Smooth muscle cell (in vitro differentiated cells): ENCODE measurements at regions not wholly inside any gene's neighbourhood (a gene's known extent, or its start where the extent isn't known, plus 50 kb on each side); places are given as distances from the start of the nearest gene placed in this dataset.

Experiments used
- DNase-seq: peaks from one replicate; lab custom pipeline; 2025; ENCODE audit not compliant: unreplicated experiment; lab: John Stamatoyannopoulos, UW
- H2AFZ ChIP-seq: fragments of 200-600 bp; sonication (generic); 2 replicates; pipeline ENCODE4 v1.6.0; 2016; ENCODE audit warnings: antibody characterized with exemption, low read depth, mild to moderate bottlenecking
- H3F3A ChIP-seq: fragments of 200-600 bp; sonication (generic); 2 replicates; pipeline ENCODE4 v1.6.0; 2017; ENCODE audit warnings: antibody characterized with exemption, low read depth
- H3K27ac ChIP-seq: fragments of 200-600 bp; sonication (generic); 2 replicates; pipeline ENCODE4 v1.5.1; 2016; ENCODE audit warnings: low read depth, mild to moderate bottlenecking
- H3K27me3 ChIP-seq: fragments of 200-600 bp; sonication (generic); 2 replicates; pipeline ENCODE4 v1.6.1; 2016; ENCODE audit warnings: low read depth, mild to moderate bottlenecking
- H3K36me3 ChIP-seq: fragments of 200-600 bp; sonication (generic); 2 replicates; pipeline ENCODE4 v1.5.1; 2016; ENCODE audit warnings: low read depth
- H3K4me1 ChIP-seq: fragments of 200-600 bp; sonication (generic); 2 replicates; pipeline ENCODE4 v1.5.1; 2016; ENCODE audit warnings: low read depth
- H3K4me2 ChIP-seq: fragments of 200-600 bp; sonication (generic); 2 replicates; pipeline ENCODE4 v1.6.0; 2016; ENCODE audit warnings: mild to moderate bottlenecking
- H3K4me3 ChIP-seq: fragments of 200-600 bp; sonication (generic); 2 replicates; pipeline ENCODE4 v1.5.1; 2016; ENCODE audit warnings: mild to moderate bottlenecking
- H3K79me2 ChIP-seq: fragments of 200-600 bp; sonication (generic); 2 replicates; pipeline ENCODE4 v1.6.0; 2016; ENCODE audit warnings: low read depth, mild to moderate bottlenecking
- H3K9ac ChIP-seq: fragments of 200-600 bp; sonication (generic); 2 replicates; pipeline ENCODE4 v1.6.0; 2016; ENCODE audit warnings: low read depth
- H3K9me3 ChIP-seq: fragments of 200-600 bp; sonication (generic); replicated peaks from 2 replicates; pipeline ENCODE4 v1.5.1; 2016; ENCODE audit warnings: low read depth
- H4K20me1 ChIP-seq: fragments of 200-600 bp; sonication (generic); 2 replicates; pipeline ENCODE4 v1.6.0; 2016; ENCODE audit warnings: low read depth
- WGBS: methylation state at CpG from one replicate; pipeline ENCODE4 v1.1.7; 2016; ENCODE audit warnings: low lambda C conversion rate; 5-methylcytosine and 5-hydroxymethylcytosine counted together
- TF ChIP-seq, protein P1 (sequence below): fragments of 200-600 bp; sonication (generic); IDR thresholded peaks from 2 replicates; pipeline ENCODE4 v1.5.1; 2017; ENCODE audit warnings: borderline replicate concordance, mild to moderate bottlenecking, antibody characterized with exemption; ENCODE audit not compliant: insufficient read depth, poor library complexity, severe bottlenecking

DNA sequence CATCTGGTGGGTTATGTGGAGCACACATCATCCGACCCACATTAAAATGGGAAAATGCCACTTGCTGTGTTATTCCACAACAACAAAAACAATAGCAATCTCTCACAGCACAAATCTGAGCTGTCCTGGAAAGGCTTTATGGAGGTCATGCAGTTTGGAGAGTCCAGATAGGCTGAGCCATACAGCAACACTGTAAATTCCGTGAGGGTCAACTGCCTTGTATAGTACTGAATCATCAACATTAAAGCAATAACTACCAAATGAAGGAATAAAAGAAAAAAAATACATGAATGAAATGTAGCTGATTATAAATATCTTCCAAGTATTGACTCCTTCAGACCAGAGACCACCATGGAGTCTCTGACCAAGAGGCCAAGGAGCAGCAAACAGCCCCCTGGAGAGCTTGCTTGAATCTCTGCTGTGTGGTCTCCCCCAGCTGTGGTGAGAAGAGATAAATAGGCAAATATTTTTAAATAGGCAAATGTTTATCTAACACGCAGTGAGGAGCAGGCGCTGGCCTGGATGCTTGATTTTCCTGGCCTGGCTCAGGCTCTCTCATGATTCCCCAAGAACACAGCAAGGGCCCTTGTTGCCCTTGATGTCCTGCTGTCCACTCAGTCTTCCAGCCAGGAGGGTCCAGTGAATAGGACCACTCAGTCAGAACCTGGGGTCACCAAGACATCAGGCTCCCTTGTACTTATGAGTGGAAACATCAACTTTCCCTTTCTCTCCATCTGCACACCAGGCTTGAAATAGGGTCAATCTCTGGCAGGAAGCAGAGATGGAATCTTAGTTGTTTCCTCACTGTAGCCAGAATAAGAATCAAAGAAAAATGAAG is 1021.3 kb downstream of the XPNPEP1 start:
- Histone ChIP-seq H3K36me3 (no peaks in the 10 kb centered on the region), H3K79me2 (no peaks in the 10 kb centered on the region), H3K9ac (no peak overlapping the region), H3K27me3 (no peaks in the 10 kb centered on the region), H4K20me1 (no peaks in the 10 kb centered on the region), H3K27ac (no peak overlapping the region), H3F3A (no peaks in the 10 kb centered on the region), H3K4me2 (no peak overlapping the region), H2AFZ (no peak overlapping the region), H3K4me3 (no peak overlapping the region), H3K4me1 (no peaks in the 10 kb centered on the region), H3K9me3 (no peaks in the 10 kb centered on the region)
- WGBS = 81% methylated on average over 4 of the region's 4 CpGs
- TF ChIP-seq, protein P1, sequence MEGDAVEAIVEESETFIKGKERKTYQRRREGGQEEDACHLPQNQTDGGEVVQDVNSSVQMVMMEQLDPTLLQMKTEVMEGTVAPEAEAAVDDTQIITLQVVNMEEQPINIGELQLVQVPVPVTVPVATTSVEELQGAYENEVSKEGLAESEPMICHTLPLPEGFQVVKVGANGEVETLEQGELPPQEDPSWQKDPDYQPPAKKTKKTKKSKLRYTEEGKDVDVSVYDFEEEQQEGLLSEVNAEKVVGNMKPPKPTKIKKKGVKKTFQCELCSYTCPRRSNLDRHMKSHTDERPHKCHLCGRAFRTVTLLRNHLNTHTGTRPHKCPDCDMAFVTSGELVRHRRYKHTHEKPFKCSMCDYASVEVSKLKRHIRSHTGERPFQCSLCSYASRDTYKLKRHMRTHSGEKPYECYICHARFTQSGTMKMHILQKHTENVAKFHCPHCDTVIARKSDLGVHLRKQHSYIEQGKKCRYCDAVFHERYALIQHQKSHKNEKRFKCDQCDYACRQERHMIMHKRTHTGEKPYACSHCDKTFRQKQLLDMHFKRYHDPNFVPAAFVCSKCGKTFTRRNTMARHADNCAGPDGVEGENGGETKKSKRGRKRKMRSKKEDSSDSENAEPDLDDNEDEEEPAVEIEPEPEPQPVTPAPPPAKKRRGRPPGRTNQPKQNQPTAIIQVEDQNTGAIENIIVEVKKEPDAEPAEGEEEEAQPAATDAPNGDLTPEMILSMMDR = no peak
- no peak for DNase-seq

DNA sequence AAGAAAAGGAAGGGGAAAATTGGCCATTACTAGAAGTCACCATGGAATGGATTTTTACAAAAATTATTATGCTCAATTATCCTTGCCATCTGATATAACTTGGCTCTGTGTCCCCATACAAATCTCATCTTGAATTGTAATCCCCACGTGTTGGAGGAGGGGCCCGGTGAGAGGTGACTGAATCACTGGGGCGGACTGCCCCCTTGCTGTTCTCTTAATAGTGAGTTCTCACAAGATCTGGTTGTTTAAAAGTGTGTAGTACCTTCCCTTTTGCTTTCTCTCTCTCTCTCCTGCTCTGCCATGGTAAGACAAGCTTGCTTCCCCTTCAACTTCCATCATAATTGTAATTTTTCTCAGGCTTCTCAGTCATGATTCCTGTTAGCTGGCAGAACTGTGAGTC is 1023.6 kb downstream of the XPNPEP1 start:
- WGBS = 47% methylated on average over 3 of the region's 3 CpGs
- H3K36me3 ChIP-seq = no peaks in the 10 kb centered on the region
- TF ChIP-seq, protein P1 = no peak

DNA sequence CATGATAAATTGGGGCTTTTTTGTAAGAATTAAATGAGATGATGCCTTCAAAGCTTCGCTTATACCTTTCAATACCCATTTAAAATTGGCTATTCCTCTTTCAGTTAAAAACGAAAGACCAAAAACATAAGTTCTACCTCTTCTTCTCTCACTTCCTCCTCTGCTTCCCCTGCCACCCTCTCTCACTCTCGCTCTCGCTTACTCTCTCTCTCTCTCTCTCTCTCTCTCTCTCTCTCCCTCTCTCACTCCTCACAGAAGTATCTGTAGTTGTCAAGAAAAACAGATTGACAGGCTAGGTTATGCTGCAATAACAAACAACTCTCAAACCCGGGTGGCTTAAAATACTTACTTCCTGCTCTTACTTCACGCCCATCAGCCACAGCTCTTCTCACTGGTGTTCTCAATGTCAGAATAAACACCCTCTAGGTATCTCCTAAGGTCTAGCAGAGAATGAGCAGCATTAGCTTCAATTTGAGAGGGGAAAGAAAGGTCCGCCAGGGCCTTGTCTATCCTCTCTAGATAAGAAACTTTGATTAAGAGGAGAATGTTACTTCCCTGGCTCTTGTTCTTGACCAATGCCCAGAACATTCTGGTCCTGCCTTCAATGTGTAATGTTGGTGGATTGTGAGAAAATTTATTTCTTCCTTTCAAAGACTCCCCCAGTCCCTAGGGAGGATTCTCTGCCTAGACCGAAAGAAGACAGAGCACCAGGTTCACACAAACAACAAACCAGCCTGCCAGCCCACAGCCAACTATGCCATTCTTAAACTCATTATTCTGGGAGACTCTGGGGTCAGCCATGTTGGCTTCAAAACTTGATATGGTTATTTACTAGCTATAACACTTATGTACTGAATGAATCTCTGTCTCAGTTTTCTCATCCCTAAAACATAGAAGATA is 1028.7 kb downstream of the XPNPEP1 start:
- Histone ChIP-seq H2AFZ (no peak overlapping the region), H3K36me3 (no peaks in the 10 kb centered on the region)
- WGBS = 89% methylated on average over 8 of the region's 8 CpGs

More for the DNA sequence above, 1023.6 kb downstream of the XPNPEP1 start:
- no peak for DNase-seq
- no peaks in the 10 kb centered on the region for H3K9me3 ChIP-seq
- H3K9ac ChIP-seq = no peak overlapping the region
- no peaks in the 10 kb centered on the region for H3K79me2 ChIP-seq
- H3K4me2 ChIP-seq = no peak overlapping the region
- H4K20me1 ChIP-seq = no peaks in the 10 kb centered on the region
- H3F3A ChIP-seq = no peaks in the 10 kb centered on the region
- no peak overlapping the region for H3K4me3 ChIP-seq
- H3K27ac ChIP-seq = no peak overlapping the region
- no peaks in the 10 kb centered on the region for H3K27me3 ChIP-seq
- no peak overlapping the region for H2AFZ ChIP-seq
- no peaks in the 10 kb centered on the region for H3K4me1 ChIP-seq

More for the DNA sequence above, 1028.7 kb downstream of the XPNPEP1 start:
- H3K9ac ChIP-seq = no peak overlapping the region
- H3K4me2 ChIP-seq = no peak overlapping the region
- H3F3A ChIP-seq = no peaks in the 10 kb centered on the region
- no peaks in the 10 kb centered on the region for H3K9me3 ChIP-seq
- H3K79me2 ChIP-seq = no peaks in the 10 kb centered on the region
- H3K27ac ChIP-seq = no peak overlapping the region
- H4K20me1 ChIP-seq = no peaks in the 10 kb centered on the region
- H3K4me3 ChIP-seq = no peak overlapping the region
- H3K4me1 ChIP-seq = no peaks in the 10 kb centered on the region
- DNase-seq = no peak
- no peaks in the 10 kb centered on the region for H3K27me3 ChIP-seq
- TF ChIP-seq, protein P1 = no peak
